ENCODE measurements at regions not wholly inside any gene's neighbourhood (a gene's known extent, or its start where the extent isn't known, plus 50 kb on each side); places are given as distances from the start of the nearest gene placed in this dataset.

- no peak overlapping the region for H2BK5ac ChIP-seq (ENCODE audit: insufficient read length, low read length)
- H3K27me3 ChIP-seq (ENCODE audit: insufficient read depth, low read length) = no peaks in the 10 kb centered on the region
- no peaks in the 10 kb centered on the region for H4K20me1 ChIP-seq (ENCODE audit: control insufficient read depth, insufficient read depth, insufficient read length)
- H3K23ac ChIP-seq (ENCODE audit: insufficient read length, low read depth, low read length) = no peak overlapping the region
- H4K91ac ChIP-seq (ENCODE audit: insufficient read length, low read depth, low read length) = no peak overlapping the region
- Mint-ChIP-seq H3K9me3 (peaks cover 62 to 77% of the 10 kb centered on the region in 2 experiments), H3K4me3 (no peak overlapping the region), H3K36me3 (ENCODE audit: insufficient read depth in 1 of 3, low read depth in 3 of 3) (peaks cover 0 to 5% (median 3%) of the 10 kb centered on the region in 3 experiments; a peak in 3 of 7 replicates), H3K27me3 (ENCODE audit: low read depth) (peaks cover 5% of the 10 kb centered on the region), H3K27ac (no peak overlapping the region), H3K4me1 (peaks cover 9 to 12% of the 10 kb centered on the region in 2 experiments; a peak in 3 of 4 replicates)
- H2AFZ ChIP-seq (ENCODE audit: low read length) = no peak overlapping the region
- H3T11ph ChIP-seq (ENCODE audit: low read length) = no peak overlapping the region
- H3K9ac ChIP-seq (ENCODE audit: extremely low read depth, insufficient read length, low read length) = no peak overlapping the region
- no peak overlapping the region for H2BK120ac ChIP-seq (ENCODE audit: low read depth, low read length, poor library complexity, severe bottlenecking)
- no peak overlapping the region for H3K14ac ChIP-seq (ENCODE audit: insufficient read depth, low read length)
- no peak for TF ChIP-seq CTCF (conservative IDR thresholded peaks at IDR 0.05)
- no peak overlapping the region for H3K56ac ChIP-seq (ENCODE audit: insufficient read length, low read depth, low read length)
- no peaks in the 10 kb centered on the region for H3K79me2 ChIP-seq (ENCODE audit: insufficient read depth, low read length)
- no peak overlapping the region for H4K8ac ChIP-seq (replicated peaks; ENCODE audit: insufficient read length, low read depth, low read length)
- no peak overlapping the region for H3K18ac ChIP-seq (ENCODE audit: insufficient read length, low read depth, low read length)
- no peak overlapping the region for H2BK15ac ChIP-seq (ENCODE audit: low read depth, low read length)
- H3K23me2 ChIP-seq (ENCODE audit: insufficient read length, low read depth, low read length, poor library complexity, severe bottlenecking) = no peaks in the 10 kb centered on the region
- H4K5ac ChIP-seq (ENCODE audit: insufficient read length, low read depth, low read length) = no peak overlapping the region
- DNase-seq = no peak
- H3K79me1 ChIP-seq (ENCODE audit: insufficient read depth, low read depth, low read length, poor library complexity, severe bottlenecking) = no peaks in the 10 kb centered on the region
- H2BK12ac ChIP-seq (ENCODE audit: insufficient read length, low read depth, low read length) = no peak overlapping the region
- H2BK20ac ChIP-seq (ENCODE audit: low read depth, low read length, poor library complexity, severe bottlenecking) = no peak overlapping the region
- no peaks in the 10 kb centered on the region for H3K4me1 ChIP-seq (ENCODE audit: insufficient read depth, low read length)
- no peak overlapping the region for H2AK5ac ChIP-seq (ENCODE audit: insufficient read length, low read length)
- WGBS (ENCODE audit: extremely low coverage, insufficient read length, low lambda C conversion rate) = no CpG with 5 or more reads among the region's 4 CpGs
- no peak overlapping the region for H3K4ac ChIP-seq (ENCODE audit: low read depth, low read length)
- H3K9me3 ChIP-seq (ENCODE audit: control insufficient read depth, low read depth, low read length) = peaks cover 30% of the 10 kb centered on the region
- H3K4me2 ChIP-seq (ENCODE audit: insufficient read depth, insufficient read length, low read length) = no peak overlapping the region
- no peak overlapping the region for H3K27ac ChIP-seq (ENCODE audit: insufficient read length, low read depth, low read length)
Observed at GRCh38 chrX:151510203-151510602, 53.3 kb upstream of the PASD1 start.
